ENCODE measurements at regions not wholly inside any gene's neighbourhood (a gene's known extent, or its start where the extent isn't known, plus 50 kb on each side); places are given as distances from the start of the nearest gene placed in this dataset.

DNA sequence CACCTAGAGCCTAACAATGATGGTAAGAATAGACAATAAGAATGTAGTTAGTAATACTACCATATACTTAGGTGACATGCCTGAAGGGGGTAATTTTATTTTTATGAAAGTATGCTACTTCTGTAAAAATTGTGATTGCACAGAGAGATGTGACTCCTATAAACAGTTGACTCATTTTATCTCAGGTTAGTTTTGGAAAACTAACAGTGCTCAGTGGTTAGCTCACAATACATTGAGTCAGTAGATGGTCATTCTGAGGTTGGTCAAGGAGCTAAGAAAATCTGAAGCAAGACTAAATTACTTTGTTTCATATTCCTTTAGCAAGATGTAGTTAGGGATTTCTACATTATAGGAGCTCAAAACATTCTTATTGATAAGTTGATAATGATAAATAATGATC is 271.0 kb downstream of the EDEM1 start:
- POLR2A ChIA-PET: no interaction called here
- Histone ChIP-seq H3K9ac (replicated peaks; ENCODE audit: extremely low read depth, insufficient read depth, low read length) (no peak overlapping the region), H2AFZ (ENCODE audit: low read depth, low read length) (no peak overlapping the region), H3K79me2 (ENCODE audit: control insufficient read depth, insufficient read depth, low read length) (no peaks in the 10 kb centered on the region), H3K9me3 (replicated peaks; ENCODE audit: control insufficient read depth, insufficient read depth, low read length) (peaks cover 5% of the 10 kb centered on the region), H3K4me2 (ENCODE audit: insufficient read depth, low read length) (no peak overlapping the region), H3K4me1 (ENCODE audit: control insufficient read depth, extremely low read depth, insufficient read depth, low read length) (no peaks in the 10 kb centered on the region), H4K20me1 (replicated peaks; ENCODE audit: control insufficient read depth, extremely low read depth, insufficient read depth, low read length) (no peaks in the 10 kb centered on the region), H3K27ac (ENCODE audit: insufficient read depth, low read depth, low read length) (no peak overlapping the region), H3K4me3 (replicated peaks in 1 of 3; ENCODE audit: insufficient read depth in 1 of 3, low read depth in 1 of 3, low read length in 3 of 3) (no peak overlapping the region), H3K27me3 (ENCODE audit: control insufficient read depth in 2 of 2, insufficient read depth in 2 of 2, low read length in 2 of 2) (no peaks in the 10 kb centered on the region), H3K9me1 (replicated peaks; ENCODE audit: control insufficient read depth, extremely low read depth, insufficient read depth, low read length) (no peaks in the 10 kb centered on the region), H3K36me3 (ENCODE audit: control insufficient read depth in 2 of 2, extremely low read depth in 1 of 2, insufficient read depth in 2 of 2, low read length in 2 of 2) (no peaks in the 10 kb centered on the region)
- FAIRE-seq (no peak), DNase-seq (ENCODE audit: low read depth, low spot score) (no peak)
- dilution Hi-C loops (cut with MboI; ENCODE audit: extremely low pct_ligation_motif_present, low sequenced_read_pairs): no loop called here
- BruUV-seq (replicated peaks): no TSS peak
- intact Hi-C loops (cut with micrococcal nuclease): no loop called here
- TF ChIP-seq, protein P1, sequence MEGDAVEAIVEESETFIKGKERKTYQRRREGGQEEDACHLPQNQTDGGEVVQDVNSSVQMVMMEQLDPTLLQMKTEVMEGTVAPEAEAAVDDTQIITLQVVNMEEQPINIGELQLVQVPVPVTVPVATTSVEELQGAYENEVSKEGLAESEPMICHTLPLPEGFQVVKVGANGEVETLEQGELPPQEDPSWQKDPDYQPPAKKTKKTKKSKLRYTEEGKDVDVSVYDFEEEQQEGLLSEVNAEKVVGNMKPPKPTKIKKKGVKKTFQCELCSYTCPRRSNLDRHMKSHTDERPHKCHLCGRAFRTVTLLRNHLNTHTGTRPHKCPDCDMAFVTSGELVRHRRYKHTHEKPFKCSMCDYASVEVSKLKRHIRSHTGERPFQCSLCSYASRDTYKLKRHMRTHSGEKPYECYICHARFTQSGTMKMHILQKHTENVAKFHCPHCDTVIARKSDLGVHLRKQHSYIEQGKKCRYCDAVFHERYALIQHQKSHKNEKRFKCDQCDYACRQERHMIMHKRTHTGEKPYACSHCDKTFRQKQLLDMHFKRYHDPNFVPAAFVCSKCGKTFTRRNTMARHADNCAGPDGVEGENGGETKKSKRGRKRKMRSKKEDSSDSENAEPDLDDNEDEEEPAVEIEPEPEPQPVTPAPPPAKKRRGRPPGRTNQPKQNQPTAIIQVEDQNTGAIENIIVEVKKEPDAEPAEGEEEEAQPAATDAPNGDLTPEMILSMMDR (IDR thresholded peaks at IDR 0.05; ENCODE audit: extremely low read depth in 1 of 2, insufficient read depth in 1 of 2, low read depth in 1 of 2, low read length in 2 of 2): no peak
- no peak for TF ChIP-seq POLR2AphosphoS5 (IDR thresholded peaks at IDR 0.05; ENCODE audit: insufficient read depth, low read depth, low read length)
- no peak for TF ChIP-seq JUN (IDR thresholded peaks at IDR 0.05; ENCODE audit: borderline replicate concordance, insufficient read depth, insufficient read length, low read depth)
- TF ChIP-seq POLR2A (IDR thresholded peaks at IDR 0.05; ENCODE audit: low read depth, low read length): no peak
- TF ChIP-seq FOS (IDR thresholded peaks at IDR 0.05; ENCODE audit: borderline replicate concordance, insufficient read depth, low read length): no peak
- no peak for TF ChIP-seq MYC (IDR thresholded peaks at IDR 0.05; ENCODE audit: low read depth, low read length)
- no peak for TF ChIP-seq EZH2 (IDR thresholded peaks at IDR 0.05; ENCODE audit: borderline replicate concordance, low read depth, low read length, severe bottlenecking)
- no peak for TF ChIP-seq GATA2 (IDR thresholded peaks at IDR 0.05; ENCODE audit: insufficient read depth, insufficient read length, low read depth, low read length)
- TF ChIP-seq, protein P2, sequence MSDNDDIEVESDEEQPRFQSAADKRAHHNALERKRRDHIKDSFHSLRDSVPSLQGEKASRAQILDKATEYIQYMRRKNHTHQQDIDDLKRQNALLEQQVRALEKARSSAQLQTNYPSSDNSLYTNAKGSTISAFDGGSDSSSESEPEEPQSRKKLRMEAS (IDR thresholded peaks at IDR 0.05; ENCODE audit: insufficient read depth, insufficient read length): no peak
- CTCF ChIA-PET: no interaction called here

All from endothelial cell of umbilical vein (primary cell).